Mucosa of descending colon (tissue), 3 donors: ENCODE measurements at regions not wholly inside any gene's neighbourhood (a gene's known extent, or its start where the extent isn't known, plus 50 kb on each side); places are given as distances from the start of the nearest gene placed in this dataset.
"Not testable (repeated sequence)": the region's sequence is repeated elsewhere in the genome, so short reads cannot be mapped to it uniquely, and the experiment has no call there.

Experiments used
- ATAC-seq: fragments of 200-7000 bp; cut with Tn5 transposase; one replicate; pipeline ENCODE4 v1.9.1; 2020; ENCODE audit warnings: mild to moderate bottlenecking, moderate library complexity
- DNase-seq, 3 donors: peaks; one replicate each; pipeline ENCODE4 v3.0.0-alpha.2; 2020
- H3K36me3 ChIP-seq: fragments of 200-600 bp; one replicate; pipeline ENCODE4 v1.8.0; 2021; ENCODE audit warnings: low read depth, mild to moderate bottlenecking
- H3K4me1 ChIP-seq: fragments of 200-600 bp; one replicate; pipeline ENCODE4 v1.8.0; 2021; ENCODE audit warnings: low read depth, mild to moderate bottlenecking
- H3K4me3 ChIP-seq: fragments of 200-600 bp; one replicate; pipeline ENCODE4 v1.8.0; 2021; ENCODE audit warnings: mild to moderate bottlenecking
- H3K9me3 ChIP-seq: fragments of 200-600 bp; one replicate; pipeline ENCODE4 v1.8.0; 2021; ENCODE audit warnings: mild to moderate bottlenecking
- CTCF ChIP-seq: fragments of 200-600 bp; IDR thresholded peaks from one replicate; pipeline ENCODE4 v1.8.0; 2022; ENCODE audit warnings: antibody characterized with exemption, mild to moderate bottlenecking
- intact Hi-C, 2 donors: fragments of 100-400 bp; cut with DNase I in 1 of 2; cut with micrococcal nuclease in 1 of 2; formaldehyde crosslinking; loops; one replicate each; pipeline versions ENCODE4 v1.11.0 to v1.11.1; 2022; cut with DNase I, micrococcal nuclease
- donor health status: DM: no; HTN: no; CAD: no; lungs with moderate emphysema.
- donor health status: DM: no; HTN: no; CAD: no.
- donor health status: DM: no; HTN: yes; CAD: no.

GRCh38 chr4:129994715-129995114 lies 898.8 kb downstream of the C4orf33 start:
- intact Hi-C loops, result no loop called here
- no peak for ATAC-seq
- no peaks in the 10 kb centered on the region for H3K4me1 ChIP-seq
- no peaks in the 10 kb centered on the region for H3K9me3 ChIP-seq
- no peak for TF ChIP-seq CTCF
- H3K4me3 ChIP-seq, result no peak overlapping the region
- no peaks in the 10 kb centered on the region for H3K36me3 ChIP-seq
- DNase-seq, result no peak

GRCh38 chr4:129998436-129999150 lies 902.6 kb downstream of the C4orf33 start:
- intact Hi-C loops, result no loop called here
- no peak for ATAC-seq
- H3K4me1 ChIP-seq, result no peaks in the 10 kb centered on the region
- no peak for TF ChIP-seq CTCF
- no peaks in the 10 kb centered on the region for H3K9me3 ChIP-seq
- H3K4me3 ChIP-seq, result no peak overlapping the region
- H3K36me3 ChIP-seq, result no peaks in the 10 kb centered on the region
- DNase-seq, result no peak

GRCh38 chr4:129999156-129999555 lies 903.2 kb downstream of the C4orf33 start:
- no peaks in the 10 kb centered on the region for H3K36me3 ChIP-seq
- no peaks in the 10 kb centered on the region for H3K9me3 ChIP-seq
- intact Hi-C loops, result no loop called here
- no peak for DNase-seq
- no peak for ATAC-seq
- no peak for TF ChIP-seq CTCF
- H3K4me3 ChIP-seq, result no peak overlapping the region
- H3K4me1 ChIP-seq, result no peaks in the 10 kb centered on the region

- intact Hi-C loops, result no loop called here
- H3K4me3 ChIP-seq, result no peak overlapping the region
- ATAC-seq (no peak), DNase-seq (no peak)
- no peaks in the 10 kb centered on the region for H3K9me3 ChIP-seq
- H3K4me1 ChIP-seq, result no peaks in the 10 kb centered on the region
- no peak for TF ChIP-seq CTCF
- H3K36me3 ChIP-seq, result no peaks in the 10 kb centered on the region
These were observed 912.5 kb downstream of the C4orf33 start for GRCh38 chr4:130008461-130008860.

- H3K4me3 ChIP-seq, H3K9me3 ChIP-seq, intact Hi-C loops, DNase-seq, ATAC-seq, H3K4me1 ChIP-seq, H3K36me3 ChIP-seq: not testable (repeated sequence)
These were observed 916.9 kb downstream of the C4orf33 start for GRCh38 chr4:130012806-130013205.

GRCh38 chr4:130021706-130022105 lies 925.8 kb downstream of the C4orf33 start:
- Histone ChIP-seq H3K9me3 (no peaks in the 10 kb centered on the region), H3K4me1 (no peaks in the 10 kb centered on the region), H3K36me3 (no peaks in the 10 kb centered on the region), H3K4me3 (no peak overlapping the region)
- DNase-seq, result no peak
- TF ChIP-seq CTCF, result no peak
- no peak for ATAC-seq
- intact Hi-C loops, result no loop called here
